HG02623 (cell line): ENCODE measurements at regions not wholly inside any gene's neighbourhood (a gene's known extent, or its start where the extent isn't known, plus 50 kb on each side); places are given as distances from the start of the nearest gene placed in this dataset.

ENCODE experiments used
- ATAC-seq: cut with Tn5 transposase; IDR thresholded peaks from one replicate; pipeline ENCODE4 v1.9.1; 2021; ENCODE audit warnings: moderate library complexity; ENCODE audit not compliant: unreplicated experiment

GRCh38 chr1:172753964-172754363 lies 95.1 kb downstream of the FASLG start:
- no peak for ATAC-seq

GRCh38 chr1:172754609-172755008 lies 95.7 kb downstream of the FASLG start:
- no peak for ATAC-seq

- no peak for ATAC-seq
Measured at GRCh38 chr1:172755099-172755498, 96.2 kb downstream of the FASLG start.

GRCh38 chr1:172756024-172756423 lies 97.1 kb downstream of the FASLG start:
- ATAC-seq = no peak

GRCh38 chr1:172758259-172758658 lies 99.4 kb downstream of the FASLG start:
- ATAC-seq = no peak

GRCh38 chr1:172760121-172760520 lies 101.2 kb downstream of the FASLG start:
- no peak for ATAC-seq

- ATAC-seq = no peak
Measured at GRCh38 chr1:172761581-172762486, 102.9 kb downstream of the FASLG start.

- no peak for ATAC-seq
Measured at GRCh38 chr1:172763057-172763456, 104.2 kb downstream of the FASLG start.

GRCh38 chr1:172764378-172764777 lies 105.5 kb downstream of the FASLG start:
- no peak for ATAC-seq

GRCh38 chr1:172766462-172766861 lies 107.6 kb downstream of the FASLG start:
- no peak for ATAC-seq

- no peak for ATAC-seq
Measured at GRCh38 chr1:172770071-172770470, 111.2 kb downstream of the FASLG start.

- ATAC-seq = no peak
Measured at GRCh38 chr1:172774561-172774960, 115.7 kb downstream of the FASLG start.

- no peak for ATAC-seq
Measured at GRCh38 chr1:172775606-172776005, 116.7 kb downstream of the FASLG start.

GRCh38 chr1:172776071-172776470 lies 117.2 kb downstream of the FASLG start:
- ATAC-seq = no peak

GRCh38 chr1:172777767-172778166 lies 118.9 kb downstream of the FASLG start:
- no peak for ATAC-seq

GRCh38 chr1:172778456-172779455 lies 119.9 kb downstream of the FASLG start:
- ATAC-seq = peak; percentile 52

- no peak for ATAC-seq
Measured at GRCh38 chr1:172779491-172779890, 120.6 kb downstream of the FASLG start.

- ATAC-seq = peak; percentile 90
Measured at GRCh38 chr1:172781513-172782140, 122.7 kb downstream of the FASLG start.

- ATAC-seq = no peak
Measured at GRCh38 chr1:172789840-172790239, 130.9 kb downstream of the FASLG start.

- no peak for ATAC-seq
Measured at GRCh38 chr1:172790245-172790644, 131.3 kb downstream of the FASLG start.

- no peak for ATAC-seq
Measured at GRCh38 chr1:172793823-172794222, 134.9 kb downstream of the FASLG start.
